A673 (cell line): ENCODE measurements at regions not wholly inside any gene's neighbourhood (a gene's known extent, or its start where the extent isn't known, plus 50 kb on each side); places are given as distances from the start of the nearest gene placed in this dataset.

Experiments used
- EZH2 ChIP-seq: fragments of 200-600 bp; sonication (generic); IDR thresholded peaks from 2 replicates; pipeline ENCODE4 v1.6.1; 2017; ENCODE audit warnings: borderline replicate concordance, low read depth, mild to moderate bottlenecking, mixed read lengths, antibody characterized with exemption, low read length; ENCODE audit not compliant: poor library complexity, severe bottlenecking
- TF ChIP-seq, protein P1 (sequence below): fragments of 300-800, 200-600 bp; sonication (generic); conservative IDR thresholded peaks from 2 replicates; pipeline ENCODE4 v1.5.1; 2017; ENCODE audit warnings: low read depth, mild to moderate bottlenecking, antibody characterized with exemption, low read length, moderate library complexity, mixed read lengths

DNA sequence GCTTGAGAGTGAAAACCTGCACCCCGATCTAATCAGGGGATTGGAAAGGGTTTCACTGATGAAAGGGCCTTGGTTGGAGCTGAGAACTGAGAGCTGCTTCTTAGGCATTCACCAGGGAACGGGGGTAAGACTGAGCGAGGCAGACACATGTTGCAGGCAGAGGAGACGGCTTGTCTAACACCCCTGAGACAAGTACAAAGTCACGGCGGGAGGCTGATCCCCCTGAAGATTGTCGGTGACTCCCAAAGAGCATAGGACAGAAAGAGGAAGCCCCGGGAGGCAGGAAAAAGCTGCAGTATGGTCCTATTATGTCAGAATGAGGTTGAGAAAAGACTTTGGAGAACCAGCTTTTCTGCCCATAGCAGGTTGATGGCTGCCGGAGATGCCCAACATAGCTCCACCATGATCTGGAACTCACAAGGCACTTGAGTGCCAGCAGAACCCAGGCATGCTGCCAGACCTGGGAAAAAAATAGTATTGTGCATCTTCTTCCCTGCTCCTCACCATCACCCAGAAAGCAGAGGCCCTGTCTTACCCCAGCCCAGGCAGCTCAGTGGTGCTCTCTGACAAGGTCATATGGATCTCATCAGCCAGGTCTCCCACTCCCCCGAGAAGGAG is 463.9 kb upstream of the PROX1 start:
- TF ChIP-seq EZH2 = no peak
- TF ChIP-seq, protein P1, sequence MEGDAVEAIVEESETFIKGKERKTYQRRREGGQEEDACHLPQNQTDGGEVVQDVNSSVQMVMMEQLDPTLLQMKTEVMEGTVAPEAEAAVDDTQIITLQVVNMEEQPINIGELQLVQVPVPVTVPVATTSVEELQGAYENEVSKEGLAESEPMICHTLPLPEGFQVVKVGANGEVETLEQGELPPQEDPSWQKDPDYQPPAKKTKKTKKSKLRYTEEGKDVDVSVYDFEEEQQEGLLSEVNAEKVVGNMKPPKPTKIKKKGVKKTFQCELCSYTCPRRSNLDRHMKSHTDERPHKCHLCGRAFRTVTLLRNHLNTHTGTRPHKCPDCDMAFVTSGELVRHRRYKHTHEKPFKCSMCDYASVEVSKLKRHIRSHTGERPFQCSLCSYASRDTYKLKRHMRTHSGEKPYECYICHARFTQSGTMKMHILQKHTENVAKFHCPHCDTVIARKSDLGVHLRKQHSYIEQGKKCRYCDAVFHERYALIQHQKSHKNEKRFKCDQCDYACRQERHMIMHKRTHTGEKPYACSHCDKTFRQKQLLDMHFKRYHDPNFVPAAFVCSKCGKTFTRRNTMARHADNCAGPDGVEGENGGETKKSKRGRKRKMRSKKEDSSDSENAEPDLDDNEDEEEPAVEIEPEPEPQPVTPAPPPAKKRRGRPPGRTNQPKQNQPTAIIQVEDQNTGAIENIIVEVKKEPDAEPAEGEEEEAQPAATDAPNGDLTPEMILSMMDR = no peak
